Fibroblast of pulmonary artery (primary cell): ENCODE measurements at regions not wholly inside any gene's neighbourhood (a gene's known extent, or its start where the extent isn't known, plus 50 kb on each side); places are given as distances from the start of the nearest gene placed in this dataset.

ENCODE experiments used
- DNase-seq: peaks from one replicate; pipeline ENCODE4 v3.0.0-alpha.2; 2010; ENCODE audit warnings: low read depth
- H3K4me3 ChIP-seq: replicated peaks from 2 replicates; pipeline ENCODE4 v1.5.1; 2011; ENCODE audit warnings: low read depth, mild to moderate bottlenecking, control low read depth, low read length, moderate library complexity
- CTCF ChIP-seq: IDR thresholded peaks from 2 replicates; pipeline ENCODE4 v1.5.1; 2011; ENCODE audit warnings: mild to moderate bottlenecking, control low read depth, low read length, inconsistent platforms; ENCODE audit errors: missing control alignments

GRCh38 chr3:73789825-73790444, 165.2 kb upstream of the PDZRN3 start:
- no peak for TF ChIP-seq CTCF
- no peak overlapping the region for H3K4me3 ChIP-seq
- DNase-seq = no peak

DNA sequence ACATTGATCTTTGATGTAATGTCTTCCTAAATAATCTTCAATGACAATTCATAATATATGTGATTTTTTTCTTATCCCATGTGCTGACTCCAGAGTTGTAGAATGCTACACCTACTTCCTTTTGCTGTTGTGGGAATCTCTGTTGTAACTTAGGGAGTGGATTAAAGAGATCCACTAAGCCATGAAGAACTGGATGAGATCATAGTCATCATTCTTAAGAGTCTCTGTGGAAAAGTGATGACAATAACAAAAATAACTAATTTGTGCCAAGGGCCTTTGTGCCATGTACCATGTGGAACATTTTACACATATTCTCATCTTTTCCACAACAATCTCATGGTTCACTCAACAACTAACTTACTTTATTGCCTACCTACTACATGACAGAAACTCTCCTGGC, 162.9 kb upstream of the PDZRN3 start:
- no peak for TF ChIP-seq CTCF
- no peak for DNase-seq
- no peak overlapping the region for H3K4me3 ChIP-seq

DNA sequence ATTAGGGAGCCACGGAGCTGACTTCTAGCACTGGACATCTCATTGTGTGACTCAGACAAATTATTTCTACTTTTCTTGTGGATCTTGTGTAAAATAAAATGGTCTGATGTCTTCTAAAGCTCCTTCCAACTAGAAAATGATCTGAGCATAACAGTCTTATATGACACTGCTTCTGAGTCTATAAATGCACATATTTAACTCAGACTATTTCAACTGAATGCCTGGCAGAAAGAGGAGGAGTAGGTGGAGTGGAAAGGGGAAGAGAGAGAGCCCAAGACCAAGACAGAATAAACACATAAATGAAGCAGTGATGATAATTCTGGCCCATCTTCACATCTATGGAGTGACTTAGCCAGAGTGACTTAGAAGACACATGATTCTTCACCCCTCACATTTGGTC, 162.3 kb upstream of the PDZRN3 start:
- no peak for TF ChIP-seq CTCF
- no peak overlapping the region for H3K4me3 ChIP-seq
- no peak for DNase-seq

DNA sequence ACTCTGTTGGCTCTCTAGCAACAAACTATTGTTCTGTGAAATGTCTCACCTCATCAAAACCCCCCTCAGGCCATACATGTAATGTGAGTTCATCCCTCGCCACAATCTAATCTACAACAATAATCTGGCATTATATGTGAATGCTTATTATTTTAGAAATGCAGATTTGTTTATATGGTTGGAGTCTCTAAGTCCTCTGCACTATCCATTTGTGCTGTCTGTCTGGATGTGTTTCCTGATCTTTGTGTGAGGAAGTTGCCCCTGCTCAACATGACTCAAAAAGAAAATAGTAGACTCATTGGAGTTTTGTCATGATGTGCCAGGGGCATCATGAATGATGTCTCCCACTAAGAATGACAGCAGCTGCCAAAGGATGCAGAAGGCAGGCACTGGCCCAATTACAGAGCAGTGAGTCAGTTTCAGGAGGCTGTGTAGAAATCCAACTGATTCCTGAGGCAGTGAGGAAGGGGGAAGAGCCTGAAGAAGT, 161.6 kb upstream of the PDZRN3 start:
- no peak overlapping the region for H3K4me3 ChIP-seq
- peak; percentile 81 for DNase-seq
- TF ChIP-seq CTCF = no peak

DNA sequence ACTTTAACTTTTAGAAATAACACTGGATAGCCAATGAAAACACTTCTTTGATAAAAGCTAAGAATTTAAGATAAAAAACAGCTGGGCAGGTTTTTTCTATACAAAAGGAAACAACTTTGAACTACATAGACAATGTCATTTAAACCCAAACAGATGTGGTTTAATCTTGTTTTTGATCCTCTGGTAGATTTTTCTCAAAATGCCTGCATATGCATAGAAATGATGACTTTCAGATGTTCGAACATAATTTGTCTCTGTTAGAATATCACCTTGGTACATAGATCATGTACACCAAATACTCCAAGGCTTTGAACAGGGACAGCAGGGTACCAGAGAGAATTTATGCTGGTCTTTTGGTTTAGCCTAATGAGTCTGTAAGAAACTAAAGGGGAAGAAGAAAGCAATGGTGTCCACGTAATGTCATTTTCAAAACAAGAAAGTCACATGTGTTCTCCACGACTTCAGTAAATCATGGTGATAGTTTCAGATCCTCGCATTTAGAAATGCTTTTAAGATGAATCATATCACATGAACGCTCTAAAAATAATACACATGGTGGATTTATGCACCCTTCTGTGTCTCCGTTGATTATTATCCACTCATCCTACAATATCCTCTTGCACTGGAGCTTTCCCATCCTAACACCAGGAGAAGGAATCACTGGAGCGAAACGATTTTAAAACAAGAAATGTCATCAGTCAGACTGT, 160.1 kb upstream of the PDZRN3 start:
- TF ChIP-seq CTCF = no peak
- no peak for DNase-seq
- no peak overlapping the region for H3K4me3 ChIP-seq

DNA sequence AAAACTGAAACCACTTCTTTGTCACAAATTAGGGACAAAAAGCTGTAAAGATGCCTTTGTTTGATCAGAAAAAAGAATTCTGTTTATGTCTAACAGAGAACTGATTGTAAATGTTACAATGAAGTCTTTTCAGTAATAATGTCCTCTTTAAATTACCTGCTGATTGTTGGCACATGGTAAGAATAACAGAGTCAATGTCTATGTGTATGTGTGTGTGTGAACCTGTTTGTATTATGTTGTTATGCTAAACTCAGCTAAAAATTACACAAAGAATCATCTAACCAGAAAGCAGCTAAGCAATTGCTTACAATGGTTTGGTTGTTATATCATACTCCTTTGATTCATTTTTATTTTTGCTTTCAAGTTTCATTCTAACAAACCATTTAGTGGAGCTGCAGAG, 159.1 kb upstream of the PDZRN3 start:
- H3K4me3 ChIP-seq = no peak overlapping the region
- TF ChIP-seq CTCF = no peak
- DNase-seq = no peak

DNA sequence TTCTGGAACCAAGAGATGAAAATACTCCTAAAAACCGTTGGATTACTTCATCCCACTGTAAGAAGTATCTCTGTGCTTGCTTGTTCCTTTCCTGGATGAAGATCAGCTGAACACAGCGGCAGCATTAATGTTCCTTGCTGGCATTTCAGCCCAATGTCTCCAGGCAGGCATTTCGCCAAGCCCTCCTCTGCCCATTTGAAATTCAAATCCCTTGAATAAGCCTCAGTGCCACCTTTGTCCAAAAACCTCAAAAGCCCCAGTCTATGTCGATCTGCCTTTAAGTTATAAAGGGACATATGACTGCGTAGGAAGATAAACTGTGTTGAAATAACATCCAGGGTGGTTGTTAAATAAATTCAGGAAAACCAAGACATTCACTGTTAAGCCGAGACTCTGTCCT, 156.8 kb upstream of the PDZRN3 start:
- no peak for TF ChIP-seq CTCF
- no peak overlapping the region for H3K4me3 ChIP-seq
- no peak for DNase-seq
